GM21528 (cell line): ENCODE measurements at regions not wholly inside any gene's neighbourhood (a gene's known extent, or its start where the extent isn't known, plus 50 kb on each side); places are given as distances from the start of the nearest gene placed in this dataset.
"Not testable (repeated sequence)": the region's sequence is repeated elsewhere in the genome, so short reads cannot be mapped to it uniquely, and the experiment has no call there.

ENCODE experiments used
- ATAC-seq: cut with Tn5 transposase; IDR thresholded peaks from one replicate; pipeline ENCODE4 v1.9.1; 2021; ENCODE audit warnings: mild to moderate bottlenecking, moderate library complexity; ENCODE audit not compliant: unreplicated experiment, low FRiP score

- ATAC-seq = no peak
These were observed 235.2 kb upstream of the ZWINT start for GRCh38 chr10:56596257-56596656.

- ATAC-seq = no peak
These were observed 232.1 kb upstream of the ZWINT start for GRCh38 chr10:56593120-56593519.

- ATAC-seq = no peak
These were observed 225.4 kb upstream of the ZWINT start for GRCh38 chr10:56586461-56586891.

GRCh38 chr10:56585447-56586171, 224.6 kb upstream of the ZWINT start:
- ATAC-seq = no peak

- no peak for ATAC-seq
These were observed 222.3 kb upstream of the ZWINT start for GRCh38 chr10:56583316-56583715.

- ATAC-seq = no peak
These were observed 206.5 kb upstream of the ZWINT start for GRCh38 chr10:56567580-56567979.

GRCh38 chr10:56561336-56561735, 200.3 kb upstream of the ZWINT start:
- ATAC-seq = no peak

GRCh38 chr10:56551037-56551436, 190.0 kb upstream of the ZWINT start:
- no peak for ATAC-seq

- ATAC-seq = no peak
These were observed 186.1 kb upstream of the ZWINT start for GRCh38 chr10:56547163-56547562.

- ATAC-seq = no peak
These were observed 176.9 kb upstream of the ZWINT start for GRCh38 chr10:56537984-56538383.

- ATAC-seq = no peak
These were observed 161.1 kb upstream of the ZWINT start for GRCh38 chr10:56522166-56522565.

GRCh38 chr10:56508562-56508961, 147.5 kb upstream of the ZWINT start:
- no peak for ATAC-seq

GRCh38 chr10:56507033-56507432, 146.0 kb upstream of the ZWINT start:
- no peak for ATAC-seq

- ATAC-seq = no peak
These were observed 144.5 kb upstream of the ZWINT start for GRCh38 chr10:56505555-56505954.

- no peak for ATAC-seq
These were observed 135.1 kb upstream of the ZWINT start for GRCh38 chr10:56496186-56496486.

GRCh38 chr10:56487746-56488145, 126.7 kb upstream of the ZWINT start:
- ATAC-seq = no peak

GRCh38 chr10:56481521-56482091, 120.5 kb upstream of the ZWINT start:
- no peak for ATAC-seq

GRCh38 chr10:56472978-56473377, 111.9 kb upstream of the ZWINT start:
- ATAC-seq = no peak

- ATAC-seq = no peak
These were observed 109.6 kb upstream of the ZWINT start for GRCh38 chr10:56470701-56471100.

GRCh38 chr10:56469482-56469881, 108.4 kb upstream of the ZWINT start:
- ATAC-seq = no peak

GRCh38 chr10:56466005-56466404, 104.9 kb upstream of the ZWINT start:
- ATAC-seq = no peak

GRCh38 chr10:56449770-56450169, 88.7 kb upstream of the ZWINT start:
- no peak for ATAC-seq

GRCh38 chr10:56447613-56448012, 86.6 kb upstream of the ZWINT start:
- ATAC-seq = not testable (repeated sequence)
